GM19467 (cell line): ENCODE measurements at regions not wholly inside any gene's neighbourhood (a gene's known extent, or its start where the extent isn't known, plus 50 kb on each side); places are given as distances from the start of the nearest gene placed in this dataset.
"Not testable (repeated sequence)": the region's sequence is repeated elsewhere in the genome, so short reads cannot be mapped to it uniquely, and the experiment has no call there.

Experiments used
- ATAC-seq: cut with Tn5 transposase; IDR thresholded peaks from one replicate; pipeline ENCODE4 v1.9.1; 2021; ENCODE audit warnings: mild to moderate bottlenecking, moderate library complexity; ENCODE audit not compliant: unreplicated experiment

GRCh38 chr13:68850160-68850559, 1257.5 kb upstream of the ATXN8OS start:
- no peak for ATAC-seq

- ATAC-seq, result no peak
Measured at GRCh38 chr13:68846663-68847062, 1261.0 kb upstream of the ATXN8OS start.

- no peak for ATAC-seq
Measured at GRCh38 chr13:68834375-68834774, 1273.3 kb upstream of the ATXN8OS start.

DNA sequence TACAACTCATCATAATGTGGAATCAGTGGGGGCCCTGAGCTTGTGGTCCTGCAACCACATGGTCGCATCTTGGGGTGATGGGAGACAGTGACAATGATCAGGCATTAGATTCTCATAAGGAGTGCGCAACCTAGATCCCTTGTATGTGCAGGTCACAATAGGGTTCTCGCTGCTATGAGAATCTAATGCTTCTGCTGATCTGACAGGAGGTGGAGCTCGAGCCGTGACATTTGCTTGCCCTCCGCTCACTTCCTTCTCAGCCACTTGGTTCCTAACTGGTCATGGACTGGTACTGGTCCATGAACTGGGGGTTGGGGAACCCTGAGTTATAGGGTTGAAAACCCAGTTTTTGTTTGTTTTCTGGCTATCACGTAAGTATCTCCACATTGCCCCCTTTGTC, 1290.9 kb upstream of the ATXN8OS start:
- ATAC-seq, result no peak

DNA sequence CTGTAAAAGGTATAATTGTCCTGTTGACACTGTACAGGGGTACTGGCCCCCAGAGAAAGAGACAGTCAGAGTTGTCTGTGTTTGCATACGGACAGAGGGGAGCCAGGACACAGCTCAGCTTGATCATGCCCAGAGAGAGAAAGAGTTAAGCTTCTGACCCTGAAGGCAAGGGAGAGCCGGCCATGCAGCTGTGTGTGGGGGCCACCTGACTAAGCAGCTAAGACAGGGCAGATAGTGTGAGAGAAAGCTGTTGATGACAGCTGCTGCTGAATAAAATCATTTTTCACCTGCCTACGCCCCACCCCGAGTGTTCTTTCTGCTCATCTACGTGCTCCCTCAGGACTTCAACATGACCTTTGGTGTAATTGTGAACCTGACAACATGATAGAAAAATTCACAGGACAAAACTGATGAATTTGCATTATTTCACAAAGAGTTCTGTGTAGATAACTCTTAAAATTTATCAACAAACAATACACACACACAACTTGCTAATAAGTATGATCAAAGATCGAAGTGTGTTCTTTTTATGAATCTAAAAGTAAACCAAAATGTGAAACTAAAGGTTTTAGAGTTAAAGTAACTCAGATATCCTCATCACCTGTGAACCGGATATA, 1294.3 kb upstream of the ATXN8OS start:
- no peak for ATAC-seq

- no peak for ATAC-seq
Measured at GRCh38 chr13:68810660-68811059, 1297.0 kb upstream of the ATXN8OS start.

DNA sequence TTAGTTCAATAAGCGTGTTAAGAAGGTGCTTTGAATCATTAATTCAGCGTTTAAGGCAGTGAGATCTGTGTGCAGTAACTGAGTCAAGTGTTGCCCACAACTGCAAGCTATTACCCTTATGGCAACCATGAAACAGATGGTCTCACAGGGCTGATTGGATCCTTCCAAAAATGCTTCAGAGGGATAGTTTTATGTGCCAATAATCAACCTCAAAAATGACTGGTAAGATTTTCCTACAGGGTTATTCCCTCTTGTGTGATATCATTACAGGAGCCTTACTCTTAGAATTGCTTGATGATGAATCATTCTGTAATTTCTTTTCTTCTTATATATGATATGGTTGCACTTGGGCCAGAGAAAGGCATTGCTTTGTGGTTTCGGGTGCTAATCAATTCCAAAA, 1299.2 kb upstream of the ATXN8OS start:
- ATAC-seq, result no peak

DNA sequence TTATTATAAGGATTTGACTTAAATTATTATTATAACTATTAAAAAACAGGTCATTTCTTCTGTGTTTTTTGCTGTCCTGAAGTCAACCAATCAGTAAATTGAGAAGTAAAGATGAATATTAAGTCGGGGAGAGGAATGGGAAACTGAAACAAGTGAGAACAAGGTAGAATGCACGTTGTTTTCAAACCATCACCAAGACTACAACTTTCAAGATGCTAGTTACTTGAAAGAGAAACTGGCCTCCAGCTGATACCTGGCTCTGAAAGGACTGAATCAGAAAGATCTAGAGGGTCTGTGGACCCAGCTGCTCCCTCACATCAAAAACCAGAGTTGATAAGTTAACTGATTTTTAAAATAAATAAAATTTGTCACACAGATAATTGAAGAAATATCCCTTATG, 1301.5 kb upstream of the ATXN8OS start:
- ATAC-seq, result no peak

DNA sequence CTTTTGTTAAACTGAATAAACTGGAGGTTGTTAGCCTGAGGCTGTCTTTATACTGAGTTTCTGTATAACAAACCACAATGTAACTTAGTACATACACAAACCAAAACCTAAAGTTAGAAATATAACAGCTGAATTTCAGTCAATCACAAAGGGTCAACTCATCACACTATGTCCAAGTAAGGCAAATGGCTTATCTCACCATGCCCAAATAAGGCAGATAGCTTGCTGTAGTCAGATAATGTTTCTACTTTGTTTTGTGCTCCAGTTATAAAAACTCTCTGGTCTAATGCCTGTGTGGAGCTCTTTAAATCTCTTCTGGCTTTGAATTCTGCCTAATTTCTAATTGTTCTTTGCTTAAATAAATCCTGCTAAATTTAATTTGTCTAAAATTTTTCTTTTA, 1323.4 kb upstream of the ATXN8OS start:
- ATAC-seq, result no peak

- ATAC-seq, result no peak
Measured at GRCh38 chr13:68759617-68760016, 1348.0 kb upstream of the ATXN8OS start.

DNA sequence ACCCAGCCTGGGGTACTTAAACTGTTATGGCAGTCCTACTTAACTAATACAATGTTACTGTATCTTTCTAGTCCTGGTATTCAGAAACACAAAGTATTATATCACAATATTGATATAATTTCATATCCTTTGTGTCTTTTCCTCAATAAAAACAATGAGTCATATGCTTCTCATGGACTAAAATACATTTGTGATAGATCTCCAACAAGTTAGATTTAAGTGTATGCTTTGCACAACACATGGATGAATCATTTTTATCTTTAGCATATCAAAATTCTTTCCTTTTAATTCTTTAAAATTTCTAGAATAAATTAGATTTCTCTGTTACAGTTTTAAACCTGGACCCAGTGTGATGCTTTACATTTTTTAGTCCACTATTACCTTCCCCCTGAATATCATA, 1357.8 kb upstream of the ATXN8OS start:
- ATAC-seq, result no peak

DNA sequence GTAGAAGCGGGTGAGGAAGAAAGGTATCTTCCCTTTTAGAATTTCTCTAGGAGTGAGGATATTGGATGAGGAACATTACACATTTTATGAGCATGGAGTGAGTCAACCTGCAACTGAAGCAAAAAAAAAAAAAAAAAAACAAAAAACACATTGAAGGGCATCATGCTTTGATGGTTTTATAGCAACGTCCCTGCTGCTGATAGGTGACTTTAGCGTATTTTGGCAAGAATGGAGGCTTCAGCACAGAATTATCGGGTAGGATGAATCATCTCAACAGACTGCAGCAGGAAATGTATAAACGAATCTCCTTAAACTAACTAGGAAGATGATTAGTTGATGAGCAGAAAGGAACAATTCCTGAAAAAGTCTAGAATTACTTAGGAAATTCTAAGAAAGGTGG, 1359.6 kb upstream of the ATXN8OS start:
- ATAC-seq, result no peak

- no peak for ATAC-seq
Measured at GRCh38 chr13:68745502-68745901, 1362.1 kb upstream of the ATXN8OS start.

GRCh38 chr13:68736961-68737360, 1370.7 kb upstream of the ATXN8OS start:
- ATAC-seq, result no peak

GRCh38 chr13:68727798-68728197, 1379.8 kb upstream of the ATXN8OS start:
- ATAC-seq, result no peak

DNA sequence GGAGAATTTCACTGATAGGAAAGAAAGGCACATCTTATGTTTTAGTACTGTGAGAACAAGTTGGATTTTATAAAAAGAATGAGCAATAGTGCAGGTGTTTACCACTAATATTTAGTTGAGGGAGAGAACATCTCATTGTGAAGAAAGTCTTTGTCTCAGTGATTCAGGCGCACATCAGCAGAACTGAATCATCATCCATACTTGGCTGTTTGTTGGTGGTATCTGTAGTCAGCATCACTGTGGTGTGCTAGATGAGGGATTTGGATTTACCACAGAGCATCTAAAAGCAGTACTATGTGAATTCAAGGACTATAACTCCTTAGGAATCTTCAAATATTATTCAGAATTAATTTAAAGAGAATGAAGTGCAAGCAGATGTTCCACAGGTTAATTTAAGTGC, 1380.5 kb upstream of the ATXN8OS start:
- ATAC-seq, result no peak

DNA sequence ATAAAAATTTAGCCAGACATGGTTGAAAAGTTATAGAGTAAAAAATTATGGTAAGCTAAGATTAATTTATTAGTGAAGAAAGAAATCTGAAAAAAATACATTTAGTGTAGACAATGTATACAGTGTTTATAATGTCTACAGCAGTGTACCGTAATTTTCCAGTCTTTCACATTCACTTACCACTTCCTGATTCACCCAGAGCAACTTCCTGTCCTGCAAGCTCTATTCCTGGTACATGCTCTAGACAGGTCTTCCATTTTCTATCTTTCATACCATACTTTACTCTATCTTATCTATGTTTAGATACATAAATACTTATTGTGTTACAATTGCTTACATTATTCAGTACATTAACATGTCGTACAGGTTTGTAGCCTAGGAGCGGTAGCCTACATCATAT, 1387.8 kb upstream of the ATXN8OS start:
- no peak for ATAC-seq

GRCh38 chr13:68715651-68716050, 1392.0 kb upstream of the ATXN8OS start:
- no peak for ATAC-seq

DNA sequence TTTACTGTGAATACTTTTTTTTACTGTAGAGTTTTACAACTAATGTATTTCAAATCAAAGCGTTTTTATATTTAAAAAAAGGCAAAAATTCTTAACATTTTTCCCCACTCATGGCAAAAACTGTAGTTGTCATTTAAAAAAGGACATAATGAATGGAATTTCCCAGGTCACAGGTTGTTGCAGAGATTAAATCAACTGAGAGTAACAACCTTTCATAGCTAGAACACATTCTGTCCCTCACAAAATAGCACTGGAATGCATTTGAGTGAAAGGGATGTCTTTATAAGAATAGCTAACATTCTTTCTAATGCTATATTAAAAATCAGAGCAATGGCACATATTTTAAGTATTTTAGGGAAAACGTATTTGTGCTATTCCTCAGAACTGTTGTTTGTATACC, 1393.3 kb upstream of the ATXN8OS start:
- no peak for ATAC-seq

- ATAC-seq, result no peak
Measured at GRCh38 chr13:68713394-68713793, 1394.2 kb upstream of the ATXN8OS start.

GRCh38 chr13:68708336-68708908, 1399.2 kb upstream of the ATXN8OS start:
- no peak for ATAC-seq

DNA sequence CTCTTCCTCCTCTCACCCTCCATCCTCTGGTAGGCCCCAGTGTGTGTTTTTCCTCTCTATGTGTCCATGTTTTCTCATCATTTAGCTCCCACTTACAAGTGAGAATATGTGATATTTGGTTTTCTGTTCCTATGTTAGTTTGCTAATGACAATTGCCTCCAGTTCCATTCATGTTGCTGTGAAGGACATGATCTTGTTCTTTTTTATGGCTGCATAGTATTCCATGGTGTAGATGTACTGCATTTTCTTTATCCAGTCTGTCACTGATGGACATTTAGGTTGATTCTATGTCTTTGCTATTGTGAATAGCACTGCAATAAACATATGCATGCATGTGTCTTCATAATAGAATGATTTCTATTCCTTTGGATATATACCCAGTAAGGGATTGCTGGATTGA, 1401.6 kb upstream of the ATXN8OS start:
- ATAC-seq, result not testable (repeated sequence)

- no peak for ATAC-seq
Measured at GRCh38 chr13:68697551-68697950, 1410.1 kb upstream of the ATXN8OS start.
